ENCODE measurements at regions not wholly inside any gene's neighbourhood (a gene's known extent, or its start where the extent isn't known, plus 50 kb on each side); places are given as distances from the start of the nearest gene placed in this dataset.

GRCh38 chr11:69378303-69379141, 84.6 kb downstream of the MYEOV start:
- DNase-seq (ENCODE audit: low read depth) = no peak

DNA sequence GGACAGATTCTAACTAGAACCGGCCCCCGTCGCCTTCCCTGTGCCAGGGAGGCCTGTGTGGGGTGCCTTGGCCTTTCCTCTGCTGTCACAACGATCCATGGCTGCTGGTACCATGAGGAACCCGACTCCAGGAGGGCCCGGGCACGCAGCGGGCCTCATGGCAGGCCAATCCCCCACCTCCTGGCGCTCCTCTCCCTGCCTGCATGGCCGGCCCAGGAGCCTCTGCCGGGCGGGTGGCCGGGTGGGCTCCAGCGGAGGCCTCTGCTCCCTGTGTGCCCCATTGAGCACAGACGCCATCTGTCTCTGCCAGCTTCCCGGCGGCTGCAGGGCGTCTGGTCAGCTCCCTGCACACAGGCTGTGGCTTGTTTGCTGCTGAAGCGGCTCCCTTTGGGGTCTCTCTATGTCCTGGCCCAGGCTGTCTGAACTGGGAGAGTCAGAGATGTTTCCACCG, 86.5 kb downstream of the MYEOV start:
- DNase-seq (ENCODE audit: low read depth) = no peak

DNA sequence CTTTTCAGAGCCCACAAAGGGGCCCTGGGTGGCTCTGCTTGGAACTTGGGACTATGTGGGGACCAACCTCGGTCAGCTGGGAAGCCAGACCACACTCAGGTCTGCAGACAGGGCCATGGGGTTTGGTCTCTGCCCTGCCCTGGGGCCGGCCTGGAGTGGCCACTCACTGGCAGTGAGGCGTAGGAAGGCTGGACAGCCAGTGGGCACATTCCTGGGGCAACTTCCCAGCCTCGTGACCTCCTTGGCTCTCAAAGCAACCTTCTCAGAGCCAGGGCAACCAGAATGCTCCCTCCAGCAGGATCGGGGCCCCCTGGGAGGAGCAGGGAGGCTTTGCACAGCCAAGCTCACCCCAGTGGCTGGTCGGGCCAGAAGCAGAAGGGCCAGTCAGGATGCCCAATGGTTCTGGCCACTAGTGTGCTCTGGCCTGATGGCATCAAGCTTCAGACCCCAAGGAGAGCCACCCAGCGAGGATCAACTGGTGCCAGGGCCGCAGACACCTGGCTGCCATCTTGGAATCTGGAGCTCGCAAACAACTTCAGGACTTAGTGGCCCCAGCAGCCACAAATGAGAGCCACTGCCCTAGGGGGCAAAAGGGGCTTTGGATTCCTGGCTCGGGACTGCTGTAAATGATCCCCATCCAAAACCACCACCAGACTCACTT, 87.1 kb downstream of the MYEOV start:
- DNase-seq (ENCODE audit: low read depth) = no peak

DNA sequence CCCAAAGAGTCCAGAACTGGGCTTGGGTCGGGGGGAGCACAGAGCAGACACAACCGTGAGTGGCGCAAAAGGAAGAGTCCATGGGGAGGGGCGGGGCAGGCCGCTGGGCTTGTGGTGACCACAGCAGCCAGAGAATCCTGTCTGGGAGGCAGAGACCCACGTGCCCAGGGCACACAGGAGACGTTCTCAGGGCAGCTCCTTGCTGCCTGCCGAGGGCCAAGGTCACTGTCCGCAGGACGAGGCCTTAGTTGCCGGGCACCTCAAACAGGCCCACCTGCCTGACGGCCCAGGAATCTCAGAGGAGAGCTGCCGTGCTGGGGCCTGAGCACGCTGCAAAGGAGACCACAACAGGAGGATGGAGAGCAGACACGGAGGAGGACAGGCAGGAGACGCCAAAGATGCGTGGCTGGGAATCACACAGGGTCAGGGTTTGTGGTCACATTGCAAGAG, 87.8 kb downstream of the MYEOV start:
- no peak for DNase-seq (ENCODE audit: low read depth)

DNA sequence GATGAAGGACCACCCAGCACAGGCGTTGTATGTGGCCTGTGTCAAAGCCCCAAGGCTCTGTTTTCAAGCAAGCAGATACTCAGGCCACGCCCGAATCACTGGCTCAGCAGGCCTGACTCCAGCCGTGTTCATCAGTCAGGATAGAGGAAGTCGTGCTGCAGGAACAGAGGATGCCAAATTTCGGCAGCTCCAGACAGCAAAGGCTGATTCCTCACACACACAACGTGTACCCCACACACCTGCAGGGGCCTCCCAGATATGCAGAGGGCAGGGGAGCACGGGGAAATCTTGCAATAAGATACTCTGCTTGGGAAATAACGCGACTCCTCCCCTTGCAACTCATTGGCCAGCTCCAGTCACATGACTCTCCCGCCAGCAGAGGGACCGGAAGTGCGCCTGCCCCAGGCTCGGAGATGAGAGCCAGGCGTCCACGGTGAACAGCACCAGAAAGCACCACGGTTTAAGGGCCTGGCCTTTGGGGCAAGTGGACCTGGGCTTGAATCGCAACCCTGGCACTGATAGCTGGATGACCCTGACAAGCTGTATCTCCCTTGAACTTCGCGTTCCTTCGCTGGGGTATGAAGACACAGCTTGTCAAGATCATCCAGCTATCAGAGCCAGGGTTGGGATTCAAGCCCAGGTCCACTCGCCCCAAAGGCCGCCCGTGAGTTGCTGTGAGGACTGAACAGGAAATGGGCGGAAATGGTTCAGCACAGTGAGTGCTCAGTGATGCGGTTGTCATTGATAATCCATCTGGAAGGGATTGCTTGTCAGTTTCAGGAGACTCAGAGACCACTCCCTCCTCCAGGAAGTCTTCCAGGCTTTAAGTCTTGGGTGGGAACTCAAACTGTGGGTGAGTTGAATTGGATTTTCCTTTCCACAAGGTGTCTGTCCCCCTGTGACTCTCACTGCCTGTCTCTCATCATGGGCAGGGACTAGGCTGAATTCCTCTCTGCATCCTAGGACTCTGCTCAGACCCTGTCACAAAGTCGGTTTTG, 88.5 kb downstream of the MYEOV start:
- no peak for DNase-seq (ENCODE audit: low read depth)

- DNase-seq (ENCODE audit: low read depth) = no peak
Observed at GRCh38 chr11:69383372-69384250, 89.7 kb downstream of the MYEOV start.

GRCh38 chr11:69384251-69385143, 90.5 kb downstream of the MYEOV start:
- no peak for DNase-seq (ENCODE audit: low read depth)

DNA sequence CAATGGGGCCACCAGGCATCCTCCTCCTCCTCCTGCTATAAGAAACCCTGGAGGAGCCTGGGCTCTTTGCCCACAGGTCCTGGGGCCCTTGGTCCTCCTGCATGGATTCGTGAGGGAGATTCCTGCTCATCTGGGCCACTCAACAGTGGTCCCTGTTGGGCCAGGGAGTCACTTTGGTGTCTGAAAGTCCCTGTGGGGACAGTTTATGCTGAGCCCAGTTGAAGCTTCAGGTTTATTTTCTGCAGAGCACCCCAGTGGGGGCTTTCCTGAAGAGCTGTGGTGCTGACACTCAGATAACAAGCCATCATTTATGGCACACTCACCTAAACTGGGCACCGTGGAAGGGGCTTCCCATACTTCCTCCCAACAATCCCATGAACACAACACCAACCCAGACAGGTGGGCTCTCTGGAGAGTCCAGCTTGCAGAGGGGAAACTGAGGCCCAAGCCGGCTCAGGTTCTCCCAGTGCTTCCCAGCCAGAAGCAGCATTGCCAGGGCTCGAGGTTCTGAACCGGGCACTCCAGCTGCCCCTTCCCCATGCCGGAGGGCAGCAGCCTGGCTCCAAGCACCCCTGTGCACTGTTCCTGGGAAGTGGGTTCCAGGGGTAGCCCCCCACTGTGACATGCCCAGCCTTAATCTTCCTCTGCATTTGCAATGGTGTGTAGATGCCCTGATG, 91.3 kb downstream of the MYEOV start:
- no peak for DNase-seq (ENCODE audit: low read depth)

GRCh38 chr11:69385832-69386427, 92.0 kb downstream of the MYEOV start:
- no peak for DNase-seq (ENCODE audit: low read depth)

GRCh38 chr11:69386594-69387408, 92.8 kb downstream of the MYEOV start:
- no peak for DNase-seq (ENCODE audit: low read depth)

- no peak for DNase-seq (ENCODE audit: low read depth)
Observed at GRCh38 chr11:69387409-69387885, 93.5 kb downstream of the MYEOV start.

DNA sequence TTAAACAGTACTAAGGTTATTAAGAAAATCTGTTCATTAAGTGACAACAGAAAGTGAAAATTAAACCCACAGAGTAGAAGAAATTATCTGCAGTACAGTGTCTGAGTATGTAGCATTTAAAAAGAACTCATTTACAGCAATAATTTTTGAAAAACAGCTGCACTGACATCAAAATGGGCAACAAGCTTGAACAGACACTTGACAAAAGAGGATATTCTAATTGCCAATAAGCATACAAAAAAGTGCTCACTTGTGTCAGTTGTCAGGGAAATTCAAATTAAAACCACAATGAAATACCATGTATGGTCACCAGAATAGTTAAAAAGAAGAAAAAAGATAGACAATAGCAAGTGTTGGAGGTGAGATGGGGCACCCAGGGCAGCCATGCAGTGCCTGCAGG, 93.3 kb upstream of the LINC01488 start:
- DNase-seq (ENCODE audit: low read depth) = no peak

GRCh38 chr11:69388661-69389060, 92.8 kb upstream of the LINC01488 start:
- no peak for DNase-seq (ENCODE audit: low read depth)

DNA sequence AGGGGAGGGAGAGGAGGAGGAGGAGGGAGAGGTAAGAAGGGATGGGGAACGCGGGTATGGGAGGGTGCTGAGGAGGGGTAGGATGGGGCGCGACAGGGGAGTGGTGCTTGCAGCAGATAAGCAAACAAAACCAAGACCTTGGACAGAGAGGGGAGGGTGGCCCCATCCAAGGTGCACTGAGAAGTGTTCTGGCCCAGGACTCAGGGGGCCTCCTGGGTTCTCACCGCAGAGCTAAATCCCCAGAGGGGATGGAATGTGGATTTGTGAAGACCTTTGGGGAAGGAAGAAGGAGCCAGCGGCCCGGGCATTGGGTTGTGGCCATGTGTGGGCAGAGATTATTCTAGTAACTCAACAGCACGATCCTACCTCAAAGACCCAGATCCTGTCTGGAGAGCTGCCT, 90.9 kb upstream of the LINC01488 start:
- no peak for DNase-seq (ENCODE audit: low read depth)

DNA sequence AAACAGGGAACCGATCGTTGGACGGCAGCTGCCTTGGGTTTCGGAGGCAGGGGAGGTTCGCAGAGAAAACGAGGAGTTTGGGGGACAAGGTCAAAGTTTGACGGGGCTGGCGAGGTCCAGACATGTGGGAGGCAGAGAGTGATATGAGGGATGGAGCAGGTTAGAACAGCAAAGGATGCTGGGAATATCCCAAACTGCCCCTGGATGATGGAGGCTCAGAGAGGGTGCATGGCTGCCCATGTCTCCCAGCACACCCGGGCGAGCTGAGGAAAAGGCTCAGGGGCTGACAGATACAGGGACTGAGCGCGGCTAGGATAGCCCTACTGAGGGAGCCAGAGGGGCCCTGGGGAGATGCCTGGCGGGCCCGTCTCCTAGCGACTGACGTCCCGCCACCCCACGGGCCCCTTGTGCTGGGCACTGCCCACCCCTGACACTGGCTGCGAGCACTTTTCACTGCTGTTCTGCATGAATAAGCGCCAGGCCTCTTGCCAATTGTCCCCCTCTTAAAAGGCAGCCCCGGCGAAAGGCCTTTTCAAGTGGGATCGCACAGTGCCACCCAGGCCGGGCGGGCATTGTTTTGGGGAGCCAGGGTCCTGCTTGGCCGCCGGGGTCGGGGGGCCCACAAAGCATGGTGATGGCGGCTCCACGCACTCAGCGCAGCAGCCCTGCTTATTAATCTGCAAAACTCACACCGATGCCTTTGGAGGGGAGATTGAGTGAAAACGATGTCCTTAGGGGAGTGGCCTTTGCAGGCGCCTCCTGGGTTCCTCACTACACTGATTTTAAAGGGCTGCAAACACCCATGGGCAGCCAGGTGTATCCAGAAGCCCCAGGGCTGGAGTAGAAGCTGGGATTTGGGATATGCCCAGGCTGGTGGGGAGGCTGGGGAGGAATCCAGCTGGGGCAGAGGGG, 90.0 kb upstream of the LINC01488 start:
- DNase-seq (ENCODE audit: low read depth) = no peak

DNA sequence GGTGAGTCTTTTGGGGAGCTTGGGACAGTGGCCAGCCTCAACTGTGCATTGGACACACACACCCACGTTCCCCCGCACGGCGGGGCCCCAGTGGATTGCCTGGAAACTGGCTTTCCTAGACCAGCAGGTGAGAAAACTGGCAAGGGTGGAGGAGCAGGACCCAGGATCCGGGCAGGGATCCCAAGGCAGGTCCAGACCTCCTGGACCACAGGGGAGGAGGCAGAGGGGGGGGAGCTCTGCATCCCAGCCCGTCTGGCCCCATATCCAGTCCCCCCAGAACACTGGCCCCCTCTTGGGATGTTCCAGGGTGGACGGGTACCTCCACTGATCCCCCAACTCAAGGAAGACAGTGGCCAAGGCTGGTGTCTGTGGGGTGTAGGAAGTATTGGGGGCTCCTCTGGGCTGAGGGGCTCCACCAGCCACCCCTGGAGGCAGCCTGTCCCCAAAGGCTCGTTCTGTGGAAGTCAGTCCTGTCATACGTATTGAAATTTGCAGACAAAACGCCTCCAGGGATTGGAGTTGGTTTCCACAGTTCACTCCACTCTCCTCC, 89.3 kb upstream of the LINC01488 start:
- DNase-seq (ENCODE audit: low read depth) = no peak
